ENCODE measurements at regions not wholly inside any gene's neighbourhood (a gene's known extent, or its start where the extent isn't known, plus 50 kb on each side); places are given as distances from the start of the nearest gene placed in this dataset.

DNA sequence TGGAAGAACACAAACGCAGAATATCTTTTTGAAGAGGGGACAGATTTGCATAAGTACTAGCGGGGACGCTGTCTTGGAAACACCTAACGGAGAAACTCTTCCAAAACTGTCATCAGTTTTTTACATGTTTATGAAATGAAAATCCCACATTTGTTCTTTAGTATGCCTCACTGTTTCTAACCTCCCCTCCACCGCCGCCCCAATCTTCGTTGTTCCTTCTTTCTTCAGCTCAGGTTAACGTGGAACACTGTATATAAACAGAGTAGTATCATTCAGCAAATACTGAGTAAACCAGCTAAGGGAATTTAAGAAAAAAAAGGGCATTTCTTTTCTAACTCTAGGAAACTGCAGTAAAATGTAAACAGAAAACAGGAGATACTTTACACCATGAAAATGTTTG, 2345.6 kb downstream of the PCDH7 start:
- TF ChIP-seq, protein P1, sequence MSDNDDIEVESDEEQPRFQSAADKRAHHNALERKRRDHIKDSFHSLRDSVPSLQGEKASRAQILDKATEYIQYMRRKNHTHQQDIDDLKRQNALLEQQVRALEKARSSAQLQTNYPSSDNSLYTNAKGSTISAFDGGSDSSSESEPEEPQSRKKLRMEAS (IDR thresholded peaks at IDR 0.05) = no peak
- TF ChIP-seq CEBPB (IDR thresholded peaks at IDR 0.05) (no peak), EP300 (IDR thresholded peaks at IDR 0.05) (no peak), GATA3 (IDR thresholded peaks at IDR 0.05; ENCODE audit: borderline replicate concordance) (no peak), BHLHE40 (IDR thresholded peaks at IDR 0.05; ENCODE audit: low read depth, low read length) (no peak), FOSL2 (IDR thresholded peaks at IDR 0.05) (no peak), FOSL2 (CRISPR knock-in tag; IDR thresholded peaks at IDR 0.05) (no peak), MAFK (IDR thresholded peaks at IDR 0.05; ENCODE audit: partially characterized antibody) (no peak), CHD2 (IDR thresholded peaks at IDR 0.05; ENCODE audit: low read length, partially characterized antibody) (no peak), HOXA7 (CRISPR knock-in tag; IDR thresholded peaks at IDR 0.05) (no peak), POLR2A (IDR thresholded peaks at IDR 0.05; ENCODE audit: low read length) (no peak)
- TF ChIP-seq, protein P2, sequence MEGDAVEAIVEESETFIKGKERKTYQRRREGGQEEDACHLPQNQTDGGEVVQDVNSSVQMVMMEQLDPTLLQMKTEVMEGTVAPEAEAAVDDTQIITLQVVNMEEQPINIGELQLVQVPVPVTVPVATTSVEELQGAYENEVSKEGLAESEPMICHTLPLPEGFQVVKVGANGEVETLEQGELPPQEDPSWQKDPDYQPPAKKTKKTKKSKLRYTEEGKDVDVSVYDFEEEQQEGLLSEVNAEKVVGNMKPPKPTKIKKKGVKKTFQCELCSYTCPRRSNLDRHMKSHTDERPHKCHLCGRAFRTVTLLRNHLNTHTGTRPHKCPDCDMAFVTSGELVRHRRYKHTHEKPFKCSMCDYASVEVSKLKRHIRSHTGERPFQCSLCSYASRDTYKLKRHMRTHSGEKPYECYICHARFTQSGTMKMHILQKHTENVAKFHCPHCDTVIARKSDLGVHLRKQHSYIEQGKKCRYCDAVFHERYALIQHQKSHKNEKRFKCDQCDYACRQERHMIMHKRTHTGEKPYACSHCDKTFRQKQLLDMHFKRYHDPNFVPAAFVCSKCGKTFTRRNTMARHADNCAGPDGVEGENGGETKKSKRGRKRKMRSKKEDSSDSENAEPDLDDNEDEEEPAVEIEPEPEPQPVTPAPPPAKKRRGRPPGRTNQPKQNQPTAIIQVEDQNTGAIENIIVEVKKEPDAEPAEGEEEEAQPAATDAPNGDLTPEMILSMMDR (IDR thresholded peaks at IDR 0.05) = no peak
- TF ChIP-seq, protein P3, sequence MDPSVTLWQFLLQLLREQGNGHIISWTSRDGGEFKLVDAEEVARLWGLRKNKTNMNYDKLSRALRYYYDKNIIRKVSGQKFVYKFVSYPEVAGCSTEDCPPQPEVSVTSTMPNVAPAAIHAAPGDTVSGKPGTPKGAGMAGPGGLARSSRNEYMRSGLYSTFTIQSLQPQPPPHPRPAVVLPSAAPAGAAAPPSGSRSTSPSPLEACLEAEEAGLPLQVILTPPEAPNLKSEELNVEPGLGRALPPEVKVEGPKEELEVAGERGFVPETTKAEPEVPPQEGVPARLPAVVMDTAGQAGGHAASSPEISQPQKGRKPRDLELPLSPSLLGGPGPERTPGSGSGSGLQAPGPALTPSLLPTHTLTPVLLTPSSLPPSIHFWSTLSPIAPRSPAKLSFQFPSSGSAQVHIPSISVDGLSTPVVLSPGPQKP (IDR thresholded peaks at IDR 0.05; ENCODE audit: low read depth, low read length) = no peak
- TF ChIP-seq, protein P4, sequence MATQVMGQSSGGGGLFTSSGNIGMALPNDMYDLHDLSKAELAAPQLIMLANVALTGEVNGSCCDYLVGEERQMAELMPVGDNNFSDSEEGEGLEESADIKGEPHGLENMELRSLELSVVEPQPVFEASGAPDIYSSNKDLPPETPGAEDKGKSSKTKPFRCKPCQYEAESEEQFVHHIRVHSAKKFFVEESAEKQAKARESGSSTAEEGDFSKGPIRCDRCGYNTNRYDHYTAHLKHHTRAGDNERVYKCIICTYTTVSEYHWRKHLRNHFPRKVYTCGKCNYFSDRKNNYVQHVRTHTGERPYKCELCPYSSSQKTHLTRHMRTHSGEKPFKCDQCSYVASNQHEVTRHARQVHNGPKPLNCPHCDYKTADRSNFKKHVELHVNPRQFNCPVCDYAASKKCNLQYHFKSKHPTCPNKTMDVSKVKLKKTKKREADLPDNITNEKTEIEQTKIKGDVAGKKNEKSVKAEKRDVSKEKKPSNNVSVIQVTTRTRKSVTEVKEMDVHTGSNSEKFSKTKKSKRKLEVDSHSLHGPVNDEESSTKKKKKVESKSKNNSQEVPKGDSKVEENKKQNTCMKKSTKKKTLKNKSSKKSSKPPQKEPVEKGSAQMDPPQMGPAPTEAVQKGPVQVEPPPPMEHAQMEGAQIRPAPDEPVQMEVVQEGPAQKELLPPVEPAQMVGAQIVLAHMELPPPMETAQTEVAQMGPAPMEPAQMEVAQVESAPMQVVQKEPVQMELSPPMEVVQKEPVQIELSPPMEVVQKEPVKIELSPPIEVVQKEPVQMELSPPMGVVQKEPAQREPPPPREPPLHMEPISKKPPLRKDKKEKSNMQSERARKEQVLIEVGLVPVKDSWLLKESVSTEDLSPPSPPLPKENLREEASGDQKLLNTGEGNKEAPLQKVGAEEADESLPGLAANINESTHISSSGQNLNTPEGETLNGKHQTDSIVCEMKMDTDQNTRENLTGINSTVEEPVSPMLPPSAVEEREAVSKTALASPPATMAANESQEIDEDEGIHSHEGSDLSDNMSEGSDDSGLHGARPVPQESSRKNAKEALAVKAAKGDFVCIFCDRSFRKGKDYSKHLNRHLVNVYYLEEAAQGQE (IDR thresholded peaks at IDR 0.05) = no peak
